Omental fat pad (tissue), 3 donors: ENCODE measurements at regions not wholly inside any gene's neighbourhood (a gene's known extent, or its start where the extent isn't known, plus 50 kb on each side); places are given as distances from the start of the nearest gene placed in this dataset.

Experiments
- ATAC-seq: fragments of 150-250 bp; one replicate; pipeline ENCODE4 v1.9.1; 2016; ENCODE audit warnings: mild to moderate bottlenecking, moderate library complexity; ENCODE audit not compliant: low FRiP score
- DNase-seq: peaks from one replicate; pipeline ENCODE4 v3.0.0-alpha.2; 2019; ENCODE audit warnings: low spot score
- TF ChIP-seq, protein P1 (sequence below), 3 donors: fragments of 450-650 bp; IDR thresholded peaks; one replicate each; pipeline ENCODE4 v1.5.1; 2016 to 2017; ENCODE audit warnings: antibody characterized with exemption in 3 of 3, mild to moderate bottlenecking in 3 of 3, moderate library complexity in 2 of 3

GRCh38 chr10:3907514-3907913 lies 122.5 kb upstream of the KLF6 start:
- TF ChIP-seq, protein P1, sequence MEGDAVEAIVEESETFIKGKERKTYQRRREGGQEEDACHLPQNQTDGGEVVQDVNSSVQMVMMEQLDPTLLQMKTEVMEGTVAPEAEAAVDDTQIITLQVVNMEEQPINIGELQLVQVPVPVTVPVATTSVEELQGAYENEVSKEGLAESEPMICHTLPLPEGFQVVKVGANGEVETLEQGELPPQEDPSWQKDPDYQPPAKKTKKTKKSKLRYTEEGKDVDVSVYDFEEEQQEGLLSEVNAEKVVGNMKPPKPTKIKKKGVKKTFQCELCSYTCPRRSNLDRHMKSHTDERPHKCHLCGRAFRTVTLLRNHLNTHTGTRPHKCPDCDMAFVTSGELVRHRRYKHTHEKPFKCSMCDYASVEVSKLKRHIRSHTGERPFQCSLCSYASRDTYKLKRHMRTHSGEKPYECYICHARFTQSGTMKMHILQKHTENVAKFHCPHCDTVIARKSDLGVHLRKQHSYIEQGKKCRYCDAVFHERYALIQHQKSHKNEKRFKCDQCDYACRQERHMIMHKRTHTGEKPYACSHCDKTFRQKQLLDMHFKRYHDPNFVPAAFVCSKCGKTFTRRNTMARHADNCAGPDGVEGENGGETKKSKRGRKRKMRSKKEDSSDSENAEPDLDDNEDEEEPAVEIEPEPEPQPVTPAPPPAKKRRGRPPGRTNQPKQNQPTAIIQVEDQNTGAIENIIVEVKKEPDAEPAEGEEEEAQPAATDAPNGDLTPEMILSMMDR (IDR thresholded peaks at IDR 0.05), result no peak
- DNase-seq, result no peak
- ATAC-seq, result no peak

- DNase-seq (no peak), ATAC-seq (peak; percentile 31)
- TF ChIP-seq, protein P1 (IDR thresholded peaks at IDR 0.05), result no peak
These were observed 121.6 kb upstream of the KLF6 start for GRCh38 chr10:3906511-3907111.

DNA sequence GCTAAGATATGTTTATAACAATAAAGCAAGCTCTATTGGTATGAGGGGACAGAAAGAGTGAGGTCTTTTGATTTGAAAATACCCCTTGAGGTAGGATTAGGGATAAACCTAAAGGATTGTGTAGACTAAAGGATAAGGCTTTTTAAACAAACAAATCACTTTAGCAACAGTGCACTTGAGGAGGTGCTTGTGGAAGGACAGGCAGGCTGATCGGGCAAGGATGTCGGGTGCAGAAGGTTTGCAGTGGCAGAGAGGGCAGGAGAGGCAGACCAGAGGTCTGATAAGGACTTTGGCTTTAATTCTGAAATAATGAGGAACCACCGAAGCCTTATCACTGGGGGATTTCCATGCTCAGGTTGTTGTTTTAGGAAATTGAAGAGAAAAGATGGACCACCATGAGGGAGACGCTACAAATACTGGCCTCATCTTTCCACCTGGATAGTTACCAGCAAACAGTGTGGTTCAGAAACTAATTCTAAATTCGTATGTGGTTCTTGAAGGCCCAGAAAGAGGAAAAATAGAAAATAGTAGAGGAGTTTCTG lies 119.5 kb upstream of the KLF6 start:
- DNase-seq, result no peak
- no peak for ATAC-seq
- TF ChIP-seq, protein P1 (IDR thresholded peaks at IDR 0.05), result no peak

DNA sequence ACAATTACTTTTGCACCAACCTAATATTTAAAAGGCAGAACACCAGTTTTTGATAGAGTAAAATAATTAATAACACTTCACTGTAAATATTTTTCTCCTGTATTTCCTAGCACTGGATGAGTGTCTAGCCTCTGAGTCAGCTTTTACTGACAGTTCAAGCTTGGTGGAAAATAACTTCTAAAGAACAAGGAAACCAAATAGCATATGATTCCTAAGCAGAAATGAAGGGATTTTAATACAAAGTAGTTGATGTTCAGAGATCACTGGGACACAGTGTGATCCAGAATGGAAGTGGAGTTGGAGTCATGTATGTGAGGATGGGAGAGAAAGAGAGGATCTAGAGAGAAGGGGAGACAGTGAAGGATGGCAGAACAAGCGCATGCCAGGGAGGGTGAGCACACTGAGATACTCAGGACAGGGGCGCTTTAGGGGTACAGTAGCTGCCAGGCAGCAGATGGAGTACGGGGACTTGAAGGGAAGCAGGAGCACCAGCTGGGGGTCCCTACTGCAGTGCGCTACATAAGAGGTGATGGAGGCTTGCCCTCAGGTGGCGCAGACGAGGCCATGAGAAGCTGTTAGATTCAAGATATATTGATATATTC lies 117.9 kb upstream of the KLF6 start:
- DNase-seq, result no peak
- TF ChIP-seq, protein P1 (IDR thresholded peaks at IDR 0.05), result no peak
- peak; percentile 48 for ATAC-seq

GRCh38 chr10:3902054-3902808 lies 117.2 kb upstream of the KLF6 start:
- DNase-seq (no peak), ATAC-seq (no peak)
- TF ChIP-seq, protein P1 (IDR thresholded peaks at IDR 0.05), result no peak

DNA sequence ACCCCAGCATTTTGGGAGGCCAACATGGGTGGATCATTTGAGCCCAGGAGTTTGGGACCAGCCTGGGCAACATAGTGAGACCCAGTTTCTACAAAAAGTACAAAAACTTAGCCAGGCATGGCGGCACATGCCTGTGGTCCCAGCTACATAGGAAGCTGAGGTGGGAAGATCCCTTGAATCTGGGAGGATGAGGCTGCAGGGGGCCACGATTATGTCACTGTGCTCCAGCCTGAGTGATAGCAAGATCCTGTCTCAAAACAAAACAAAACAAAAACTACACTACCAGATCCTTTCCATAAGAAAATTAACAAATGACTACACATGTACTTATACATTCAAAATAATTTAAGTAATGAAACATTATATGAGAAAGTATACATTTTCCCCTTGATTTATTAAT lies 116.4 kb upstream of the KLF6 start:
- no peak for DNase-seq
- TF ChIP-seq, protein P1 (IDR thresholded peaks at IDR 0.05), result no peak
- ATAC-seq, result no peak
